Lower lobe of right lung (tissue), 2 donors: ENCODE measurements at regions not wholly inside any gene's neighbourhood (a gene's known extent, or its start where the extent isn't known, plus 50 kb on each side); places are given as distances from the start of the nearest gene placed in this dataset.
A peak's percentile ranks its signal among the peaks of the same experiment; 100 is the strongest.

Source experiments
- ATAC-seq, 2 donors: fragments of 200-7000 bp; cut with Tn5 transposase; one replicate each; pipeline ENCODE4 v1.9.1; 2020 to 2022; ENCODE audit warnings: mild to moderate bottlenecking in 2 of 2, moderate library complexity in 2 of 2
- DNase-seq: peaks from one replicate; pipeline ENCODE4 v3.0.0-alpha.2; 2020
- H3K27ac ChIP-seq: fragments of 200-600 bp; one replicate; pipeline ENCODE4 v1.8.0; 2022
- H3K27me3 ChIP-seq: fragments of 200-600 bp; one replicate; pipeline ENCODE4 v1.8.0; 2022; ENCODE audit warnings: low read depth
- H3K36me3 ChIP-seq: fragments of 200-600 bp; one replicate; pipeline ENCODE4 v1.8.0; 2022; ENCODE audit warnings: mild to moderate bottlenecking
- H3K4me1 ChIP-seq: fragments of 200-600 bp; one replicate; pipeline ENCODE4 v1.8.0; 2022
- H3K4me3 ChIP-seq: fragments of 200-600 bp; one replicate; pipeline ENCODE4 v1.8.0; 2022; ENCODE audit warnings: mild to moderate bottlenecking
- H3K9me3 ChIP-seq: fragments of 200-600 bp; one replicate; pipeline ENCODE4 v1.8.0; 2022
- intact Hi-C: fragments of 100-400 bp; cut with DNase I; formaldehyde crosslinking; loops from one replicate; pipeline ENCODE4 v1.11.0; 2022
- TF ChIP-seq, protein P1 (sequence below): fragments of 200-600 bp; IDR thresholded peaks from one replicate; pipeline ENCODE4 v1.8.0; 2022; ENCODE audit warnings: antibody characterized with exemption, mild to moderate bottlenecking
- donor health status: DM: no; HTN: yes; CAD: no; lungs with severe emphysema.

DNA sequence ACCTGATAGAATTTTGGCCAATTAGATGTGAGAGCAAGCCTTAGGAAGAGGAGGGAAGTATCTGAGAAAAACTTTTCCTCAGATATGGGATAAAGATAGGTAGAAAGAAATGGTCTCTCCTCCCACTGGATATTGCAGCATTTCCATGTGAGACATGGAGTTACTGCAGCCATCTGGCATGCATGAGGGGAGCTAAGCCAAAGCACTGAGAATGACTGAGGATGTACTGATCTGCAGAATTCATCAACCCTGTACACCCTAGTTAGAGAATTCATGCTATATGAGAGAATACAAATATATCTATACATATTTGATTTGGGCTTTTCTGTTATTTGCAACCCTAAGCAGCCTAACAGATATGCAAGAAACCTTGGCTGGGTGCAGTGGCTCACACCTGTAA, 52.5 kb upstream of the RPL34 start:
- Histone ChIP-seq H3K27ac (no peak overlapping the region), H3K4me3 (no peak overlapping the region), H3K36me3 (no peaks in the 10 kb centered on the region), H3K9me3 (no peaks in the 10 kb centered on the region), H3K27me3 (no peaks in the 10 kb centered on the region), H3K4me1 (peaks cover 4% of the 10 kb centered on the region)
- no peak for DNase-seq
- intact Hi-C loops: no loop called here
- TF ChIP-seq, protein P1, sequence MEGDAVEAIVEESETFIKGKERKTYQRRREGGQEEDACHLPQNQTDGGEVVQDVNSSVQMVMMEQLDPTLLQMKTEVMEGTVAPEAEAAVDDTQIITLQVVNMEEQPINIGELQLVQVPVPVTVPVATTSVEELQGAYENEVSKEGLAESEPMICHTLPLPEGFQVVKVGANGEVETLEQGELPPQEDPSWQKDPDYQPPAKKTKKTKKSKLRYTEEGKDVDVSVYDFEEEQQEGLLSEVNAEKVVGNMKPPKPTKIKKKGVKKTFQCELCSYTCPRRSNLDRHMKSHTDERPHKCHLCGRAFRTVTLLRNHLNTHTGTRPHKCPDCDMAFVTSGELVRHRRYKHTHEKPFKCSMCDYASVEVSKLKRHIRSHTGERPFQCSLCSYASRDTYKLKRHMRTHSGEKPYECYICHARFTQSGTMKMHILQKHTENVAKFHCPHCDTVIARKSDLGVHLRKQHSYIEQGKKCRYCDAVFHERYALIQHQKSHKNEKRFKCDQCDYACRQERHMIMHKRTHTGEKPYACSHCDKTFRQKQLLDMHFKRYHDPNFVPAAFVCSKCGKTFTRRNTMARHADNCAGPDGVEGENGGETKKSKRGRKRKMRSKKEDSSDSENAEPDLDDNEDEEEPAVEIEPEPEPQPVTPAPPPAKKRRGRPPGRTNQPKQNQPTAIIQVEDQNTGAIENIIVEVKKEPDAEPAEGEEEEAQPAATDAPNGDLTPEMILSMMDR: no peak
- no peak for ATAC-seq

DNA sequence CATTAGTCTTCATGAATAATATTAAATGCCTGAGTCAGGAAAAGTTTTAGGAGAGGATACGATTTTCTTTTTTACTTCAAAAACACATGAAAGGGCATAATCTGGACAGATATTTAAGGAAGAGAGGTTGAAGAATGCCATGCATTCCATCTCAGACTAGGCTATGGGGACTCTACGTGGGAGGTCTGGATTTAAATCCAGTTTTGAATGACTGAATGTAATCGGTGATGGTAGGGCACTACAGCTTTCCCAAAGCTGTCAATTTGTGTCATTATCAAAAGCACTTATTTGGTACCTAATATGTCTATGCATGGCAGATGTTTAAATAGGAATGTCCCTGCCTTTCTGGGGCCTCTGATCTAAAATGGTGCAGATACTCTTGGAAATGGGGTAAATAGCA, 59.3 kb upstream of the RPL34 start:
- H3K27me3 ChIP-seq: no peaks in the 10 kb centered on the region
- H3K4me1 ChIP-seq: peaks cover 8% of the 10 kb centered on the region
- peak overlapping the region; percentile 12 for H3K27ac ChIP-seq
- DNase-seq: no peak
- no peak for ATAC-seq
- TF ChIP-seq, protein P1: no peak
- H3K36me3 ChIP-seq: no peaks in the 10 kb centered on the region
- no peak overlapping the region for H3K4me3 ChIP-seq
- intact Hi-C loops: no loop called here
- H3K9me3 ChIP-seq: no peaks in the 10 kb centered on the region

DNA sequence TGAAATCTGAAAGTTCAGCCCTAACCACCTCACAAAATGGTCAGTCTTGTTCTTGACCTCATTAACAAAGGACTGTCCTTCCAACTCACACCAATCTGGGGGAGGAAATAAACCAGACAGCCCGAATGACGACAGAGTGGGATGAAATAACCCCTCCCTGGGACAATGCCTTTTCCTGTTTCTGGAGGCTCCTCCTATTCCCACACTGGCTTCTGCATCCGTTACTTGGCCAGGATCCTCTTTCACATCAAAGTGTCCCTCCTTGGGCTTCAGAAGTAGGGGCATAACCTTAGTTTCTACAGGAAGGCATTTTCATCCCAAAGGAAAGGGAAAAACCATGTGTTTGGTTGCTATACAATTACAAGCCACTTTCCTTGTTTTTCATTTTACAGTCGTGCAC, 59.8 kb upstream of the RPL34 start:
- Histone ChIP-seq H3K27ac (peak overlapping the region; percentile 15), H3K27me3 (no peaks in the 10 kb centered on the region), H3K9me3 (no peaks in the 10 kb centered on the region), H3K4me3 (no peak overlapping the region), H3K4me1 (peaks cover 8% of the 10 kb centered on the region), H3K36me3 (no peaks in the 10 kb centered on the region)
- DNase-seq: no peak
- peak; percentile 43 to 60 for ATAC-seq
- TF ChIP-seq, protein P1: no peak
- intact Hi-C loops: no loop called here

DNA sequence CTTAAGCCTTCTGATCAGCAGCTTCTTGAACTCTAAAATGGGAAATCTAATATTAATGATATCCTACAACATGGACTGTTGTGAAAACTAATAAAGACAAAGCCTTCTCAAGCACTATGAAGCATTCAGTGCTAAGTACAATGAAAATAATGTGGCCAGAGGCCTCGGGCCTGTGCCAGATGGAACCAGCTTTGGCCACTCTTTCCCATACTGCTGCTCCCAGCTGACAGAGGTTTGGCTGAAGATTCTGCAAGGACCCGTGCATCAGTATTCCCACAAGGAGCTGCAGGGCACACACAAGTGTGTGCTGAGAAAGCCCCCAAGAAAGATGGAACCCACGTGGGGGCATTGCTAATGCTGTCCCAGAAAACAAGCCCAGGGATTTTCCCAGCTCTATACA, 60.5 kb upstream of the RPL34 start:
- ATAC-seq (no peak), DNase-seq (no peak)
- Histone ChIP-seq H3K36me3 (no peaks in the 10 kb centered on the region), H3K27ac (peak overlapping the region; percentile 15), H3K4me3 (no peak overlapping the region), H3K9me3 (no peaks in the 10 kb centered on the region), H3K27me3 (no peaks in the 10 kb centered on the region), H3K4me1 (peaks cover 8% of the 10 kb centered on the region)
- TF ChIP-seq, protein P1: no peak
- intact Hi-C loops: no loop called here

DNA sequence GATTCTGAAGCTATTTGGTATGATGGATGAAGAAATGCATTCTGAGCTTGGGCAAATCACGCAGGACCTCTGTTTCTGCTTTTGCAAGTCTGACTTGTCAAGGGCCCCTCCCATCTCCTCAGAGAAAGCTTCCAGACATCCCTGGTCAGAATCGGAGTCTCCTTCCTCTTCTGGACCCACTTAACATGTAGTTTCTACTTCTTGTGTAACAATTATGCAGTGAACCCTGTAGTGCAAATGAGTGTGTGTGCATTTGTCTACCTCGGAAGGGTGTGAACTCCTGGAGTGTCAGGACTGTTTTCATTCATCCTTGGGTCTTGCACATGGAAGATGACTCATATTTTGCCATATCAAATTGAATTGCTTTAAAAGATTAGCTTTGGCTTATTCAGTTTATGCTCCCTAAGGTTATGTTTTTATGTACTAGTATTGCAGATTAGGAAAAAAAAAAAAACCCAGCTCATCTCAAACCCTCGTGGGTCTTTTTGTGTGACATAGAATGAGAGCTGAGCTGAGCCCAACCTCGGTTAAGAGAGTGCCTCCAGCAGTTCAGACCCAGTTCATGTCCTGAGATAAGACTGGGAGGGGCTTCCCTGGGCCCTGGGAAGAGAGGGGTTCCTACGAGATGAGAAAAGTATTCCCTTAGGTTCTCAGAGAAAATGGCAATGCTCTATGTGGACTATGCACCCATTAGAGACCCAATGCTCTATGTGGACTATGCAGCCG, 61.1 kb upstream of the RPL34 start:
- intact Hi-C loops: no loop called here
- Histone ChIP-seq H3K4me1 (peaks cover 8% of the 10 kb centered on the region), H3K27ac (no peak overlapping the region), H3K9me3 (no peaks in the 10 kb centered on the region), H3K36me3 (no peaks in the 10 kb centered on the region), H3K27me3 (no peaks in the 10 kb centered on the region), H3K4me3 (no peak overlapping the region)
- peak in 1 of 2 donors; percentile 67 for ATAC-seq
- TF ChIP-seq, protein P1: no peak
- no peak for DNase-seq
